HG03378 (cell line): ENCODE measurements at regions not wholly inside any gene's neighbourhood (a gene's known extent, or its start where the extent isn't known, plus 50 kb on each side); places are given as distances from the start of the nearest gene placed in this dataset.
"Not testable (repeated sequence)": the region's sequence is repeated elsewhere in the genome, so short reads cannot be mapped to it uniquely, and the experiment has no call there.

Experiments used
- ATAC-seq: cut with Tn5 transposase; IDR thresholded peaks from one replicate; pipeline ENCODE4 v1.9.1; 2021; ENCODE audit warnings: mild to moderate bottlenecking, moderate library complexity; ENCODE audit not compliant: unreplicated experiment

DNA sequence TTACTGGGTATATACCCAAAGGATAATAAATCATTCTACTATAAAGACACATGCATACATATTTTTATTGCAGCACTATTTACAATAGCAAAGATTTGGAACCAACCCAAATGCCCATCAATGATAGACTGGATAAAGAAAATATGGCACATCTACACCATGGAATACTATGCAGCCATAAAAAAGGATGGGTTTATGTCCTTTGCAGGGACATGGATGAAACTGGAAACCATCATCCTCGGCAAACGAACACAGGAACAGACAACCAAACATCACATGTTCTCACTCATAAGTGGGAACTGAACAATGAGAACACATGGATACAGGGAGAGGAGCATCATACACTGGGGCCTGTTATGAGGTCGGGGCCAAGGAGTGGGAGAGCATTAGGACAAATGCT is 665.0 kb upstream of the KCNMB2 start:
- ATAC-seq: not testable (repeated sequence)

- ATAC-seq: no peak
These were observed 658.0 kb upstream of the KCNMB2 start for GRCh38 chr3:177878192-177878591.

- ATAC-seq: no peak
These were observed 657.3 kb upstream of the KCNMB2 start for GRCh38 chr3:177878957-177879356.

GRCh38 chr3:177881351-177881750 is 654.9 kb upstream of the KCNMB2 start:
- no peak for ATAC-seq

DNA sequence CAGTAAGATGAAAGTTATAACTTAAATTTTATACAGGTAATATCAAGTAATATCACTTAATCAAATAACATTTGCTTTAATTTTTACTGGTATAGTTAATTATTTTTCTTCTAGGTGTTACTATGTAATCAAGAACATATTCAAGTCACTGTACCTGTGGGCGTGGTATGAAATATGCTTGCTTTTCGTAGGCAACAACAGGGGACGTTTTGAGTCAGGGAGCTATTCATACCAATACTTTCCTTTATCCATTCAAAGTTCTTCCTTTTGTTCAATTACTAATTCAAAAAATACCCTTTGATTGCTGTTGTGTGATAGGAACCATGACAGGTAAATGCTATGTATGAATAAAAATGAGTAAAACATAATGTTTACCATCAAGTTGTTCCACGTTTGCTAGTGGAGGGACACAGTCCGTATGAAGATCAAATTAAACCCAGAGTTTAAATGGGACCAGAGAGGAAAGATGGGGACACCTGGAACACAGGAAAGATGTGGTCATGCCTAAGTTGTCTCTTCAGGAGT is 654.0 kb upstream of the KCNMB2 start:
- ATAC-seq: no peak

DNA sequence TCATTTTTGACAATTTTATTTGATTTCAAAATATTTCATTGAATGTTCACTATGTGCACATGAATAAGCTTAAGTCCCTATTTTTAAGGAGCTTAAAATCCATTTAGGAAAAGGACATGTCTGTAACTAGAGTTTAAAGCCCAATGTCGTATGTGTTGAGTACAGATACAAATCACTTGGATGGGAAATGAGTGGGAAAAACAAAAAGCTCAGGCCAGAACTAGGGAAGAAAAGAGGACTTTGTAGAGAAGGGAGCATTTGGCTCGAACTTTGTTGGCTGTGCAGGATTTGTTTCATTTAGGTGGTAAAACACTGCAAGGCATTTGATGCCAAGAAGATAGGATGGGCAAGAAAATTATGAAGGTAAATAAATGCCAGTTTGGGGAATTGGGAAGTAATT is 653.1 kb upstream of the KCNMB2 start:
- no peak for ATAC-seq

DNA sequence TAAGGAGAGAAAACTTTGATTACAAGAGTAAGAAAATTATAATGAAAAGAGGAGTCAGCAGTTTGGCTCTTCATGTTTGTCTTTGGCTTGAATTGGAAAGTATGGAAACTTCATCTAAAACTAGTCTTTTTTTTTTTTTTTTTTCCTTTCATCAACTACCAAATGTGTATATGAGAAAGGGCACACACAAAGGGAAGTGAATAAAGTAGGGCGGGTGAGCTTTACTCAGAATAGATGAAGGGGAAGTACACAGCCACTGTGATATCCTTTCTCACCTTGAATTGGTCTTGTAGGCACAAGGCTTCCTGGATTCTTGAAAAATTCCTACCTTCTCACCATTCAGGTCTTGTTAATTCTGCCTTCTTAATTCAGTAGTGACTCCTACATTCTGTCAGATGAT is 652.3 kb upstream of the KCNMB2 start:
- ATAC-seq: no peak

DNA sequence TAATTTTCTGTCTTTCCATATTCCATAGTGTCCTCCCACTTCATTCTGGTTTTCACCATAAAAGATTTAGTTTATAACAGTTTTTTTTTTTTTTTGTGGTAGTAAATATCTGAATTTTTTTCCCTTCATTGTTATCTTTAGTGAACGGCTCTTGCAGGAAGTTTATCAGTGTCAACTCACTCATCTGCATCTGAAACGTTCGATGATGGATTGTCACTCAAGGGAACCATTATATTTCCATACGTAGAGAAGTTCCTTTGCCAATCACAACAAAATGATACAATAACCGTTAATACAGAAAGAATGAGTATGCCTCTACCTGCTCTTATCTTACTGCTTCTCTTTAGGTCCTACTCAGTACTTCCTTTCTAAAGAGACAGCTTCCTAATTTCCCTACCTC is 651.2 kb upstream of the KCNMB2 start:
- no peak for ATAC-seq

DNA sequence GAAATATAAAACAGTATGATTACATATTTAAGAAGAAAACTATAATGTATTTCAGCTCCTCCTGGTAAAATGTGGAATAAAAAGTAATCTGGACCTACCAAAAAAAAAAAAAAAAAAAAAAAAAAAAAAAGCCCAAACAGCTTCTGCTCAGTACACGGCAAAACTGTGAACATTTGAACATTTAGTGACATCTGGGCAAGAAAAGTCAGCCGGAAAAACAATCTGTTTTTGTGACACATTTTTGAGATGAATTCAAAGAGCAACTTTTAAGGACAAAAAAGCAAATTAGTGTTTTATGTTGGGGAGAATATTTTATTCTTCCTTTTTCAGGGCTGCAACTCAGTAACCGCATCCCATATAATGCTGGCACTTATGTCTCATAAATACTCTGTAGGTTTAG is 649.7 kb upstream of the KCNMB2 start:
- no peak for ATAC-seq

GRCh38 chr3:177887475-177887874 is 648.8 kb upstream of the KCNMB2 start:
- ATAC-seq: no peak

DNA sequence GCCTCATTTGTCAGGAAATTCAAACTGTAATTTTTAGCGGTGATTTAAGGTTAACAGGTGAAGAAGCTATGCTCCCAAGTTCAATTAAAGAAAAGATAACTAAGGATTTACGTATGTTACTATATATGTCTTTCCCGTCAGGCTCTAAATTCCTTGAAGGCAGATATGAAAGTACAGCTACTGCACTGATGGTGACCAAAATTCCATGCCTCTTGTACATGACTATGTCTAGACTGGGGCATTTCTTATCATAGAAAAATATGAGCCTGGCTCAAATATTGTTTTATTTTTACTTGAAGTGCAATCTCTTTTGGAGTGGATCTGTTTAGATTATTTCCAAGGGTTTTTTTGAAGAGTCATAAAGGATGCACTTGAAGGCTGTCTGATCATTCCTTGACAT is 647.1 kb upstream of the KCNMB2 start:
- no peak for ATAC-seq

GRCh38 chr3:177889652-177890358 is 646.4 kb upstream of the KCNMB2 start:
- ATAC-seq: no peak

- no peak for ATAC-seq
These were observed 645.9 kb upstream of the KCNMB2 start for GRCh38 chr3:177890359-177890683.

GRCh38 chr3:177891569-177891968 is 644.7 kb upstream of the KCNMB2 start:
- ATAC-seq: not testable (repeated sequence)

DNA sequence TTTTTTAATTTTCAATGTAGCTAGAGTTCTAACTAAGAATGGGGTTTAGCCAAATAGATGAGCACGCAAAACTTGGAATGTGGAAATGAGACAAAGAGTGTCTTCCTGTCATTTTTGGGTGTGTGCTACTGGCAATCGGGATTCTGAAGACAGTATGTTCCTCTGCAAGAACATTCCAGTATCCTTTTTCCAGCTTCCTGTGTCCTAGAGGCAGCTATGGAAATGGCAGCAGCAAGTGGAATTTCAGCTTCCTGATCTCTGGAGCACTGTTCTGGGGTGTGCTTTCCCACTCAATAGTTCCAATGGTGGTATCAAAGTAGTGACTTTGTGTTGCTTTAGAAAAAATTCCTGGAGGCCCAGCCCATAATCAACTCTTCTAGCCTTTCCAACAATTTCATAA is 642.9 kb upstream of the KCNMB2 start:
- no peak for ATAC-seq

GRCh38 chr3:177894081-177894728 is 642.0 kb upstream of the KCNMB2 start:
- ATAC-seq: no peak

- no peak for ATAC-seq
These were observed 638.1 kb upstream of the KCNMB2 start for GRCh38 chr3:177898185-177898584.

GRCh38 chr3:177899275-177900067 is 636.8 kb upstream of the KCNMB2 start:
- ATAC-seq: no peak

DNA sequence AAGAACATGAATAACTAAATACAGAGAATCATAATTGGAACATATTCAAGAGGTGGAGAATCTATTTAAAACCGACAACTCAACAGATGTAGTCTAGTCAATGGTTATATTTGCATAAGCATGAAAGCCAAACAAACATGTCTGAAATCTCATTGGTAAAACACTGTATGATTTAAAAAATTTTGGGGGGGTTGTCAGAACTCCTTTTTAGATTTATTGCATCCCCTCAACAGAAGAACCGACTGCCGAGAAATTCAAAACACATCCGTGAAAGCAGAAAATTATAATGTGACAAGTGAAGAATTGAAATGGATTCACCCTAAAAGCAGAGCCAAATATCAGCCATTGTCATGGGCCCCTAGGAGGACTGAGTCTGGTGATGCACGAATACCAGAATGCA is 633.4 kb upstream of the KCNMB2 start:
- no peak for ATAC-seq

GRCh38 chr3:177904621-177905020 is 631.6 kb upstream of the KCNMB2 start:
- no peak for ATAC-seq

DNA sequence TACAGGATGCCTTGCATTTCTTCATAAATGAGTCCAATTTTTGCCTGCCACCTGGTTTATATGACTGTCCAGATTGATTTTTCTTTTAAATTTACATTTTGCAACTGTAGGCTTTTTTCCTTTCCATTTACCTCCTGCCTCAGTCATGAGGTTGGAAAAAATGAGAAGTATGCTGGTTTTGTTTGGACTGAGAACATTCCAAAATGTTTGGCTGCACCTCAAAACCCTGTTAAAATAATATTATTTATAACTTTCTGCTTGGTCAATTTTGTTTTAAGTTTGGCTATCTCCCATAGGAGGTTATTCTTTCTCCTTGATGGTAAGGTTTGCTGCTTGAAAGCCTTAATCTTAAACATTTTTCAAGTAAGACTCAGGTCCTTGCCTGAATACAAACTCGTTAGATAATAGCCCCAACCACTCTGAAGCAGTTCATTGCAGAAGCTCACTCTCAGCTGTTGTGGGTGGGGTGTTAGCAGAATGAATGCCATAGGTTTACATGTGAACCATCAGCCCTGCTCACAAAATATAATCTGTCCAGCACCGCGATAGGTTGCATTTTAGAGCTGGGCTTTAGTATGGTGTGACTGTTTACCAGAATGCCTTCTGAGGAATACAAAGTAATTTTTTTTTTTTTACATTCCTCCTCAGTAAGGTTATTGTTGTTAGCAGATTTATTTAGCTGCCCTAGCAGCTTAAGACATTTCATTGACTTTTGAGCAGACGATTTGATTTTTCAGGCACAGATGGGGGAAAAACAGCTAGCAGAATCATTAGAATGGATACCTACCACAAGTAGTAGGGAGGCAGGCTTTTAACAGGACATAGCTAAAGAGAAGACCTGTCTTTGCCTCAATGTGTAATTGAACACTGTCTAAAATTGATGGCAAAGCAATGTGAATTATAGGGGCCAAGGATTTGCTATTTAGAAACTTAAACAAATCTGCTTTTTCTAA is 630.8 kb upstream of the KCNMB2 start:
- no peak for ATAC-seq
